Neutrophil (primary cell): ENCODE measurements at regions not wholly inside any gene's neighbourhood (a gene's known extent, or its start where the extent isn't known, plus 50 kb on each side); places are given as distances from the start of the nearest gene placed in this dataset.

ENCODE experiments used
- H3K27ac ChIP-seq: fragments of 200-600 bp; sonication (generic); 2 replicates; pipeline ENCODE4 v1.5.1; 2016; ENCODE audit warnings: mild to moderate bottlenecking, moderate library complexity
- H3K27me3 ChIP-seq: fragments of 200-600 bp; sonication (generic); 2 replicates; pipeline ENCODE4 v1.6.0; 2016; ENCODE audit warnings: mild to moderate bottlenecking
- H3K36me3 ChIP-seq: fragments of 200-600 bp; sonication (generic); 2 replicates; pipeline ENCODE4 v1.5.1; 2017
- H3K4me1 ChIP-seq, 2 experiments: fragments of 200-600 bp in 1 of 2; sonication (generic) in 1 of 2; 1 replicate in 1 of 2; 2 replicates in 1 of 2; pipeline versions ENCODE4 v1.5.1 to v1.6.1; 2013 to 2016; ENCODE audit warnings: low read depth in 1 of 2, low read length in 1 of 2, mild to moderate bottlenecking in 1 of 2, moderate library complexity in 1 of 2; ENCODE audit not compliant: control insufficient read depth in 1 of 2, insufficient read depth in 1 of 2
- H3K4me3 ChIP-seq, 2 experiments: fragments of 200-600 bp in 1 of 2; sonication (generic) in 1 of 2; 1 replicate in 1 of 2; 2 replicates in 1 of 2; pipeline ENCODE4 v1.5.1; 2013 to 2016; ENCODE audit warnings: low read depth in 1 of 2, low read length in 1 of 2, mild to moderate bottlenecking in 1 of 2, moderate library complexity in 1 of 2
- H3K9me3 ChIP-seq: fragments of 200-600 bp; sonication (generic); 2 replicates; pipeline ENCODE4 v1.5.1; 2016
- CTCF ChIP-seq: fragments of 200-600 bp; sonication (generic); IDR thresholded peaks from 2 replicates; pipeline ENCODE4 v1.5.1; 2016; ENCODE audit warnings: antibody characterized with exemption

GRCh38 chr11:15896026-15896425, 460.3 kb downstream of the SOX6 start:
- no peak for TF ChIP-seq CTCF
- Histone ChIP-seq H3K27ac (no peak overlapping the region), H3K9me3 (no peaks in the 10 kb centered on the region), H3K4me1 (peaks cover 16 to 18% of the 10 kb centered on the region in 2 experiments), H3K4me3 (no peak overlapping the region), H3K27me3 (no peaks in the 10 kb centered on the region), H3K36me3 (no peaks in the 10 kb centered on the region)

DNA sequence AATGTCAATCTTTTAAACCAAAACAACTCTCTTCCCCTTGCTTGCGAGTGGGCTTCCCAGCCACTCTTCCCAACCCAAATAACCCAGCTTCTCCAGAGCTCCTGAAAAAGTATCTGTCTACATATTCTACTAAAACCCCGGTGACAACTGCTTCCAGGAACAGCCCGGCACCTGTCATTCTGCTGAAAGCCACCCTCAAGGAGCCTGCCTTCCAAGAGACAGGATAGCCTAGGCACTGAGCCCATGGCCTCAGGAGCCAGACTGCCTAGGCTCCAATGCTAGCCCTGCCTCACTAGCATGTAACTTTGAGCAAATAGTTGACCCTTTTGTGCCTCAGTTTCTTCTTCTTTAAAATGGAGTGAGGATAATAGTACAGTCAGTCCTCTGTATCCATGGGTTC, 459.8 kb downstream of the SOX6 start:
- H3K27me3 ChIP-seq: no peaks in the 10 kb centered on the region
- H3K36me3 ChIP-seq: no peaks in the 10 kb centered on the region
- TF ChIP-seq CTCF: no peak
- H3K4me3 ChIP-seq: no peak overlapping the region
- peak overlapping the region; percentile 62 for H3K27ac ChIP-seq
- peaks cover 21 to 22% of the 10 kb centered on the region in 2 experiments for H3K4me1 ChIP-seq
- H3K9me3 ChIP-seq: no peaks in the 10 kb centered on the region

GRCh38 chr11:15897211-15897960, 459.0 kb downstream of the SOX6 start:
- no peaks in the 10 kb centered on the region for H3K36me3 ChIP-seq
- no peaks in the 10 kb centered on the region for H3K9me3 ChIP-seq
- peak overlapping the region; percentile 3 to 12 for H3K4me3 ChIP-seq
- peaks cover 26 to 29% of the 10 kb centered on the region in 2 experiments for H3K4me1 ChIP-seq
- TF ChIP-seq CTCF: no peak
- H3K27ac ChIP-seq: peak overlapping the region; percentile 62
- H3K27me3 ChIP-seq: no peaks in the 10 kb centered on the region

GRCh38 chr11:15901054-15901453, 455.3 kb downstream of the SOX6 start:
- Histone ChIP-seq H3K4me1 (peaks cover 26 to 29% of the 10 kb centered on the region in 2 experiments), H3K27ac (no peak overlapping the region), H3K36me3 (no peaks in the 10 kb centered on the region), H3K9me3 (no peaks in the 10 kb centered on the region), H3K27me3 (no peaks in the 10 kb centered on the region), H3K4me3 (no peak overlapping the region)
- TF ChIP-seq CTCF: no peak

GRCh38 chr11:15901790-15902189, 454.6 kb downstream of the SOX6 start:
- Histone ChIP-seq H3K27me3 (no peaks in the 10 kb centered on the region), H3K27ac (no peak overlapping the region), H3K4me1 (peaks cover 23 to 33% of the 10 kb centered on the region in 2 experiments), H3K36me3 (no peaks in the 10 kb centered on the region), H3K9me3 (no peaks in the 10 kb centered on the region), H3K4me3 (no peak overlapping the region)
- TF ChIP-seq CTCF: no peak
